Thymus (tissue), 11 donors: ENCODE measurements at regions not wholly inside any gene's neighbourhood (a gene's known extent, or its start where the extent isn't known, plus 50 kb on each side); places are given as distances from the start of the nearest gene placed in this dataset.

Source experiments
- DNase-seq, 9 donors: peaks; one replicate each; pipeline ENCODE4 v3.0.0-alpha.2; 2013; ENCODE audit warnings: low spot score in 9 of 9, low read depth in 6 of 9, missing footprints in 1 of 9
- H3K27ac ChIP-seq, 2 donors: one replicate each; pipeline ENCODE4 v1.5.1; 2013; ENCODE audit warnings: control low read depth in 1 of 2, low read depth in 1 of 2, low read length in 1 of 2, mild to moderate bottlenecking in 1 of 2, moderate library complexity in 1 of 2
- H3K27me3 ChIP-seq, 2 donors: one replicate each; pipeline ENCODE4 v1.5.1; 2013; ENCODE audit warnings: low read length in 1 of 2; ENCODE audit not compliant: control insufficient read depth in 2 of 2, insufficient read depth in 1 of 2
- H3K36me3 ChIP-seq, 2 donors: one replicate each; pipeline ENCODE4 v1.5.1; 2013; ENCODE audit warnings: low read length in 1 of 2, mild to moderate bottlenecking in 1 of 2, moderate library complexity in 1 of 2; ENCODE audit not compliant: control insufficient read depth in 2 of 2, insufficient read depth in 2 of 2
- H3K4me1 ChIP-seq, 2 donors: one replicate each; pipeline ENCODE4 v1.5.1; 2013; ENCODE audit warnings: low read length in 2 of 2; ENCODE audit not compliant: control insufficient read depth in 2 of 2, insufficient read depth in 2 of 2
- H3K4me3 ChIP-seq, 2 donors: one replicate each; pipeline ENCODE4 v1.5.1; 2013; ENCODE audit warnings: low read length in 2 of 2, control low read depth in 1 of 2, mild to moderate bottlenecking in 1 of 2
- H3K9me3 ChIP-seq, 2 donors: one replicate each; pipeline ENCODE4 v1.5.1; 2013; ENCODE audit warnings: low read length in 1 of 2, mild to moderate bottlenecking in 1 of 2; ENCODE audit not compliant: control insufficient read depth in 2 of 2, insufficient read depth in 1 of 2
- whole genome bisulfite sequencing: extraction: QIAGEN DNeasy Blood & Tissue Kit; methylation state at CpG from one replicate; pipeline ENCODE4 v1.1.7; 2013; 5-methylcytosine and 5-hydroxymethylcytosine counted together
- donor health status: healthy.

- Histone ChIP-seq H3K4me1 (no peaks in the 10 kb centered on the region), H3K36me3 (no peaks in the 10 kb centered on the region), H3K4me3 (no peak overlapping the region), H3K27me3 (no peaks in the 10 kb centered on the region), H3K27ac (no peak overlapping the region), H3K9me3 (no peaks in the 10 kb centered on the region)
- WGBS = 71% methylated on average over 2 of the region's 2 CpGs
- DNase-seq = no peak
Observed at GRCh38 chr16:52647588-52647987, 100.6 kb upstream of the TOX3 start.

- no peak overlapping the region for H3K27ac ChIP-seq
- no peaks in the 10 kb centered on the region for H3K9me3 ChIP-seq
- H3K36me3 ChIP-seq = no peaks in the 10 kb centered on the region
- WGBS = 90% methylated on average over 3 of the region's 3 CpGs
- H3K4me1 ChIP-seq = no peaks in the 10 kb centered on the region
- no peaks in the 10 kb centered on the region for H3K27me3 ChIP-seq
- H3K4me3 ChIP-seq = no peak overlapping the region
- no peak for DNase-seq
Observed at GRCh38 chr16:52643006-52643405, 96.1 kb upstream of the TOX3 start.

- Histone ChIP-seq H3K9me3 (no peaks in the 10 kb centered on the region), H3K4me3 (no peak overlapping the region), H3K4me1 (no peaks in the 10 kb centered on the region), H3K27ac (no peak overlapping the region), H3K36me3 (no peaks in the 10 kb centered on the region), H3K27me3 (no peaks in the 10 kb centered on the region)
- no peak for DNase-seq
- WGBS = 92% methylated on average over 5 of the region's 5 CpGs
Observed at GRCh38 chr16:52634528-52634927, 87.6 kb upstream of the TOX3 start.

GRCh38 chr16:52634104-52634503 is 87.2 kb upstream of the TOX3 start:
- DNase-seq = no peak
- Histone ChIP-seq H3K9me3 (no peaks in the 10 kb centered on the region), H3K27ac (no peak overlapping the region), H3K36me3 (no peaks in the 10 kb centered on the region), H3K27me3 (no peaks in the 10 kb centered on the region), H3K4me1 (no peaks in the 10 kb centered on the region), H3K4me3 (no peak overlapping the region)
- 60% methylated on average over 3 of the region's 3 CpGs for WGBS

- H3K4me1 ChIP-seq = no peaks in the 10 kb centered on the region
- H3K4me3 ChIP-seq = no peak overlapping the region
- no peak overlapping the region for H3K27ac ChIP-seq
- no peak for DNase-seq
- WGBS = 95% methylated on average over 6 of the region's 6 CpGs
- no peaks in the 10 kb centered on the region for H3K9me3 ChIP-seq
- no peaks in the 10 kb centered on the region for H3K27me3 ChIP-seq
- H3K36me3 ChIP-seq = no peaks in the 10 kb centered on the region
Observed at GRCh38 chr16:52633230-52633629, 86.3 kb upstream of the TOX3 start.

DNA sequence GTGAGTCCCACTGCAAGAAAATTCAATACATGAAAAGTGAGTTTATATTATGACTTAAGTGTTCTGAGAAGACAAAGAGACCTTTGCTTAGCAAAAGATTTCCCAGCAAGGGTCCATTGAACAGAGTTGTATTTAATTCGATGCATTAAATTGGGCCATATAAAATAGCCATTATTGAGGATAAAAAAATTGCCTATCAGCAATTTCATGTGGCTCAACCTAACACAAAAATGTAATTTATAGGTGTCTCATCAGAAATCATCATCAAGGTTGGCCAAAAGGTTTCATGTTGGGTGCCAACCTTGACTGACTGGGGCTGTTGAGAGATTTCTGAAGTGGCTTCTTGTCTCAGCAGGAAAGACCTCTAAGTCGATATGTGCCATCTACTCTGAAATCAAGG is 84.8 kb upstream of the TOX3 start:
- no peak for DNase-seq
- H3K4me1 ChIP-seq = no peaks in the 10 kb centered on the region
- H3K36me3 ChIP-seq = no peaks in the 10 kb centered on the region
- H3K27me3 ChIP-seq = no peaks in the 10 kb centered on the region
- WGBS = 97% methylated on average over 2 of the region's 2 CpGs
- H3K4me3 ChIP-seq = no peak overlapping the region
- no peak overlapping the region for H3K27ac ChIP-seq
- H3K9me3 ChIP-seq = no peaks in the 10 kb centered on the region

- Histone ChIP-seq H3K36me3 (no peaks in the 10 kb centered on the region), H3K4me3 (no peak overlapping the region), H3K4me1 (no peaks in the 10 kb centered on the region), H3K9me3 (no peaks in the 10 kb centered on the region), H3K27ac (no peak overlapping the region), H3K27me3 (no peaks in the 10 kb centered on the region)
- no peak for DNase-seq
- WGBS = 95% methylated on average over 2 of the region's 2 CpGs
Observed at GRCh38 chr16:52630711-52631110, 83.8 kb upstream of the TOX3 start.

DNA sequence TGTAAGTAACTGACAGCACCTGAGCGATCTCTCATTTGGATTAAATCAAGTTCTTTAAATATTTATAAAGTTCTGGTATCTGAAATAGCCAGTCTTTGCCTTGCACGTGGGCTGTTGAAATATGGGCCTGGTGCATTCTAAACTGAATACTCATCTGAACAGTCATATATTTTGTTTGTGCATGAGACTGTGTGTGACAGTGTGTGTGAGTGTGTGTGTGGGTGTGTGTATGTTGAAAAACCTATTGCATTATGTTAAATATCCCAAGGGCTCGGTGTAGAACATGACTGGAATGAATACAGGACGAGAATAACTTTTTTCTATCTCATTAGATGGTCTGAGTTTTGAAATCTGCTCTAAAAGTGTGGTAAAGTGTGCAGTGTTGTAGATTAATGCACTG is 82.4 kb upstream of the TOX3 start:
- Histone ChIP-seq H3K27ac (no peak overlapping the region), H3K27me3 (no peaks in the 10 kb centered on the region), H3K4me3 (no peak overlapping the region), H3K4me1 (no peaks in the 10 kb centered on the region), H3K36me3 (no peaks in the 10 kb centered on the region), H3K9me3 (no peaks in the 10 kb centered on the region)
- WGBS = 76% methylated on average over 4 of the region's 4 CpGs
- DNase-seq = no peak

- no peak overlapping the region for H3K27ac ChIP-seq
- no peaks in the 10 kb centered on the region for H3K4me1 ChIP-seq
- no peaks in the 10 kb centered on the region for H3K9me3 ChIP-seq
- H3K36me3 ChIP-seq = no peaks in the 10 kb centered on the region
- no peak overlapping the region for H3K4me3 ChIP-seq
- WGBS = 96% methylated on average over 2 of the region's 2 CpGs
- DNase-seq = no peak
- H3K27me3 ChIP-seq = no peaks in the 10 kb centered on the region
Observed at GRCh38 chr16:52624891-52625290, 77.9 kb upstream of the TOX3 start.

DNA sequence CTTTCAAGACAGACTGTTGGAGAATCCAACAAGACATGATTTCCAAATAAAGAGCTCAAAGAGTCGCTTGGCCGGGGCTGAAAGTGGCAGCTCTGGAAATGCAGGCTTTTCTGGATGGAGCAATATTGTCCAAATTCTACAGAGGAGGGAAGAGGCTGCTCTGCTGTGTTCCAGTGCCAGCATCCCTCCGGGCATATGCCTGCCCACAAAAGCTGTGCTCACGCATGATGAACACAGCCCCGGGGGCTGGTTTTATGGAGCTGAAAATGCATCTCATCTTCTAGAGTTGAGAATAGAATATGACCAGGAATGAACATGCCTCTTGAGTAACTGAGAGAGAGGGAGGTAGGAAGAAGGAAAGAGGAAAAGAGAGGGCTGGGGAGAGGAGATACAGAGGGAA is 74.7 kb upstream of the TOX3 start:
- H3K4me1 ChIP-seq = no peaks in the 10 kb centered on the region
- H3K9me3 ChIP-seq = no peaks in the 10 kb centered on the region
- H3K27ac ChIP-seq = no peak overlapping the region
- H3K4me3 ChIP-seq = no peak overlapping the region
- no peak for DNase-seq
- H3K27me3 ChIP-seq = no peaks in the 10 kb centered on the region
- 92% methylated on average over 5 of the region's 5 CpGs for WGBS
- H3K36me3 ChIP-seq = no peaks in the 10 kb centered on the region
